OCI-LY7 (cell line): ENCODE measurements at regions not wholly inside any gene's neighbourhood (a gene's known extent, or its start where the extent isn't known, plus 50 kb on each side); places are given as distances from the start of the nearest gene placed in this dataset.

Experiments
- BruUV-seq: library from RNA; stranded (reverse); fragments of 400-500 nt; replicated peaks from 2 replicates; lab custom pipeline; 2021; lab: Mats Ljungman, UMichigan
- CTCF ChIA-PET: fragments of 300-600 bp; sonication (Branson Sonifier 250); formaldehyde crosslinking; loops from one replicate; lab custom pipeline; 2022; ENCODE audit warnings: antibody characterized with exemption; ENCODE audit not compliant: unreplicated experiment; lab: Charles Lee
- POLR2A ChIA-PET: fragments of 300-600 bp; sonication (Branson Sonifier 250); formaldehyde crosslinking; loops from one replicate; lab custom pipeline; 2022; ENCODE audit warnings: antibody characterized with exemption; lab: Charles Lee
- DNase-seq: peaks from one replicate; pipeline ENCODE4 v3.0.0-alpha.2; 2015; ENCODE audit warnings: low spot score
- H2AFZ ChIP-seq: fragments of 200-600 bp; sonication (generic), shearing (Covaris generic); 2 replicates; pipeline ENCODE4 v1.6.1; 2014; ENCODE audit warnings: mild to moderate bottlenecking, antibody characterized with exemption, low read length, moderate library complexity
- H3K27ac ChIP-seq: fragments of 200-600 bp; sonication (generic); 2 replicates; pipeline ENCODE4 v1.5.1; 2014; ENCODE audit warnings: mixed run types, low read depth, mild to moderate bottlenecking, moderate library complexity, low read length, inconsistent platforms; ENCODE audit not compliant: poor library complexity, severe bottlenecking
- H3K36me3 ChIP-seq: fragments of 200-600 bp; sonication (generic); 2 replicates; pipeline ENCODE4 v1.6.1; 2014; ENCODE audit warnings: mild to moderate bottlenecking, antibody characterized with exemption, low read length, moderate library complexity, mixed read lengths; ENCODE audit not compliant: insufficient read depth
- H3K4me1 ChIP-seq: fragments of 200-600 bp; sonication (generic); 2 replicates; pipeline ENCODE4 v1.5.1; 2014; ENCODE audit warnings: mild to moderate bottlenecking, low read length; ENCODE audit not compliant: insufficient read depth, poor library complexity, severe bottlenecking
- H3K4me2 ChIP-seq: fragments of 200-600 bp; sonication (generic); 2 replicates; pipeline ENCODE4 v1.6.1; 2014; ENCODE audit warnings: mild to moderate bottlenecking, low read length
- H3K4me3 ChIP-seq: fragments of 200-600 bp; sonication (generic); 2 replicates; pipeline ENCODE4 v1.5.1; 2014; ENCODE audit warnings: mild to moderate bottlenecking, low read depth, low read length; ENCODE audit not compliant: poor library complexity, severe bottlenecking
- H3K79me2 ChIP-seq: fragments of 200-600 bp; sonication (generic); 2 replicates; pipeline ENCODE4 v1.6.1; 2016; ENCODE audit warnings: low read depth, mild to moderate bottlenecking, low read length, moderate library complexity, mixed read lengths; ENCODE audit not compliant: insufficient read depth
- H3K9me2 ChIP-seq: fragments of 200-600 bp; sonication (generic); 2 replicates; pipeline ENCODE4 v1.6.1; 2016; ENCODE audit warnings: mild to moderate bottlenecking, low read length, mixed read lengths; ENCODE audit not compliant: insufficient read depth
- H3K9me3 ChIP-seq: fragments of 200-600 bp; sonication (generic); 2 replicates; pipeline ENCODE4 v1.6.1; 2014; ENCODE audit warnings: mild to moderate bottlenecking, mixed run types, low read length, mixed read lengths
- H4K20me1 ChIP-seq: fragments of 200-600 bp; sonication (generic); 2 replicates; pipeline ENCODE4 v1.6.1; 2014; ENCODE audit warnings: mild to moderate bottlenecking, antibody characterized with exemption, low read length, moderate library complexity, mixed read lengths; ENCODE audit not compliant: insufficient read depth
- CTCF ChIP-seq: fragments of 200-600 bp; sonication (generic); conservative IDR thresholded peaks from 2 replicates; pipeline ENCODE4 v1.5.1; 2014; ENCODE audit warnings: mild to moderate bottlenecking, antibody characterized with exemption, low read length, moderate library complexity, mixed read lengths
- EZH2phosphoT487 ChIP-seq: fragments of 200-600 bp; sonication (generic); IDR thresholded peaks from 2 replicates; pipeline ENCODE4 v1.6.1; 2018; ENCODE audit warnings: low read depth, borderline replicate concordance, mild to moderate bottlenecking, mixed run types, antibody characterized with exemption, low read length, moderate library complexity, mixed read lengths
- intact Hi-C: fragments of 100-400 bp; cut with micrococcal nuclease; formaldehyde crosslinking; loops from one replicate; pipeline ENCODE4 v1.10.0; 2022; ENCODE audit not compliant: unreplicated experiment

DNA sequence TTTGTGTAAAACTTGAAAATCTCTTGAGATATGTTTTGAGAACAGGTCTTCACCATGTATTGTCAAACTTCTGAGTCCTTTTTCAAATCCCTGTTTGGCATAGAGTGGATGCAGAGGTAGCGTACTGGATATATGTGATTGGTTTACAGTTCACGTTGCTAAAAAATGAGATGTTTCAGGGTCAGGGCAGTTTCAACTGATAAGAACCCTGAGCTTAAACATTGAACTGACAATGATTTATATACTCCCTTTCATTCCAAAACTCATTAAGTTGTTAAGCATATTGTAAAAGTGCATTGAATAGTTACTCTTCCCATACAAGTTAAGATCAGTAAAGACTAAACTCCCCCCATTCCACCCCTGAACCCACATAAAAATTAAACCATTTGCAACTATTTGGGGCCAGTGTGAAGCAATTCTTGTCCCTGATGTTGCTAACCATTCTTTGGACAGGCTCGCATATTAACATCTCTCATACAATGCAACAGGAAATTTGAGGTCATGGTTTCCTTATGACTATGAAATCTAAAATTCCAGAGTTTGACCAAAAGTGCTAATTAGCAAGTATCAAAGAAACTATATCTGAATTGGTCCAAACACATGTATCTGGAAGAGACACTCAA is 470.9 kb upstream of the ACVR2A start:
- no peak overlapping the region for H3K4me3 ChIP-seq
- H3K79me2 ChIP-seq = no peaks in the 10 kb centered on the region
- H4K20me1 ChIP-seq = no peaks in the 10 kb centered on the region
- no peak for TF ChIP-seq EZH2phosphoT487
- TF ChIP-seq CTCF = no peak
- H3K9me2 ChIP-seq = no peaks in the 10 kb centered on the region
- no TSS peak for BruUV-seq
- no peaks in the 10 kb centered on the region for H3K36me3 ChIP-seq
- no peak for DNase-seq
- no peaks in the 10 kb centered on the region for H3K4me1 ChIP-seq
- H3K27ac ChIP-seq = no peak overlapping the region
- CTCF ChIA-PET = no interaction called here
- no peak overlapping the region for H3K4me2 ChIP-seq
- POLR2A ChIA-PET = interaction anchor here (1.2 kb wide), 1 partner anchor 174 kb away, joined by 3 read pairs; no protein-coding TSS in a partner anchor
- H3K9me3 ChIP-seq = no peaks in the 10 kb centered on the region
- H2AFZ ChIP-seq = no peak overlapping the region
- intact Hi-C loops = no loop called here

DNA sequence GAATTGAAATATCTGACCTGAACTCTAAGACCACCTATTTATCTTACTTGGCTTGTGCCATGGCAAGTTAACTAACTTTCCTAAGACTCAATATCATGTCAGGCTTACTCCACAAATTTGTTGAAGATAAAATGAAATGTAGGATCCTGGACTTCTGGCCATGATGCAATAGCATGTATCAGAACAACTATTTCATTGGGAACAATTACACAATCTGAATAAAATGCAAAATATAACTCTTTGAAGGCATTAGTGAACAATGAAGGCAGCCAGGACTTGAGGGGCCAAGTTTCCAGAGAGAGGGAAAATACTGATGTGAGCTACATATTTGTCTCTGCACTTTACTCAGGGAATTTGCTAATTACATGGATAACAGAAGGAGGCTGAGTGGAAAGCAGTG is 476.5 kb upstream of the ACVR2A start:
- Histone ChIP-seq H3K36me3 (no peaks in the 10 kb centered on the region), H3K27ac (no peak overlapping the region), H3K9me2 (no peaks in the 10 kb centered on the region), H2AFZ (no peak overlapping the region), H3K9me3 (no peaks in the 10 kb centered on the region), H4K20me1 (no peaks in the 10 kb centered on the region), H3K79me2 (no peaks in the 10 kb centered on the region), H3K4me3 (no peak overlapping the region), H3K4me1 (peaks cover 8% of the 10 kb centered on the region), H3K4me2 (no peak overlapping the region)
- no TSS peak for BruUV-seq
- POLR2A ChIA-PET = no interaction called here
- no peak for DNase-seq
- TF ChIP-seq EZH2phosphoT487 = no peak
- no peak for TF ChIP-seq CTCF
- intact Hi-C loops = no loop called here
- CTCF ChIA-PET = no interaction called here

GRCh38 chr2:147366279-147366678 is 478.6 kb upstream of the ACVR2A start:
- CTCF ChIA-PET = no interaction called here
- intact Hi-C loops = no loop called here
- no TSS peak for BruUV-seq

More at GRCh38 chr2:147366279-147366678, 478.6 kb upstream of the ACVR2A start:
- no peak overlapping the region for H3K27ac ChIP-seq
- TF ChIP-seq CTCF (no peak), EZH2phosphoT487 (no peak)
- peaks cover 8% of the 10 kb centered on the region for H3K4me1 ChIP-seq
- no peaks in the 10 kb centered on the region for H4K20me1 ChIP-seq
- no peaks in the 10 kb centered on the region for H3K79me2 ChIP-seq
- no peak overlapping the region for H3K4me2 ChIP-seq
- no peak overlapping the region for H3K4me3 ChIP-seq
- H2AFZ ChIP-seq = no peak overlapping the region
- no peaks in the 10 kb centered on the region for H3K9me3 ChIP-seq
- DNase-seq = no peak
- H3K9me2 ChIP-seq = no peaks in the 10 kb centered on the region
- POLR2A ChIA-PET = no interaction called here
- H3K36me3 ChIP-seq = no peaks in the 10 kb centered on the region
